IMR-90 (cell line): ENCODE measurements at regions not wholly inside any gene's neighbourhood (a gene's known extent, or its start where the extent isn't known, plus 50 kb on each side); places are given as distances from the start of the nearest gene placed in this dataset.

Experiments
- ATAC-seq: fragments of 200-7000 bp; cut with Tn5 transposase; 2 replicates; pipeline ENCODE4 v1.9.1; 2020; ENCODE audit warnings: low read depth, mild to moderate bottlenecking, moderate library complexity
- BruUV-seq: library from RNA; stranded (reverse); fragments of 400-500 nt; replicated peaks from 2 replicates; lab custom pipeline; 2021; lab: Mats Ljungman, UMichigan
- CTCF ChIA-PET: fragments of 300-600 bp; formaldehyde crosslinking; extraction: SDS; loops from one replicate; lab custom pipeline; 2021; ENCODE audit warnings: antibody characterized with exemption; lab: Yijun Ruan, JAX
- POLR2A ChIA-PET: fragments of 300-600 bp; sonication (Branson Sonifier 250); formaldehyde crosslinking; loops from one replicate; lab custom pipeline; 2022; ENCODE audit warnings: antibody characterized with exemption; ENCODE audit not compliant: unreplicated experiment; lab: Charles Lee
- DNase-seq: peaks from one replicate; pipeline ENCODE4 v3.0.0; 2013
- H2AFZ ChIP-seq: replicated peaks from 2 replicates; pipeline ENCODE3; 2013; ENCODE audit warnings: low read length, mild to moderate bottlenecking; ENCODE audit not compliant: poor library complexity
- H2AK5ac ChIP-seq: 2 replicates; pipeline ENCODE4 v1.6.1; 2013; ENCODE audit warnings: low read depth, low read length, inconsistent platforms
- H2AK9ac ChIP-seq: replicated peaks from 2 replicates; pipeline ENCODE3; 2013; ENCODE audit warnings: mild to moderate bottlenecking, low read depth, low read length, moderate library complexity; ENCODE audit not compliant: poor library complexity
- H2BK120ac ChIP-seq: 2 replicates; pipeline ENCODE4 v1.6.1; 2013; ENCODE audit warnings: low read depth, low read length, inconsistent platforms
- H2BK15ac ChIP-seq: 3 replicates; pipeline ENCODE4 v1.6.1; 2013; ENCODE audit warnings: low read depth, low read length, inconsistent platforms
- H2BK20ac ChIP-seq: 2 replicates; pipeline ENCODE4 v1.6.1; 2013; ENCODE audit warnings: low read depth, mild to moderate bottlenecking, inconsistent platforms, low read length, moderate library complexity
- H2BK5ac ChIP-seq: 2 replicates; pipeline ENCODE4 v1.6.1; 2013; ENCODE audit warnings: mild to moderate bottlenecking, low read depth, low read length, inconsistent platforms; ENCODE audit not compliant: poor library complexity, severe bottlenecking
- H3K14ac ChIP-seq: replicated peaks from 2 replicates; pipeline ENCODE4 v1.6.1; 2013; ENCODE audit warnings: low read depth, low read length, inconsistent platforms
- H3K18ac ChIP-seq: 2 replicates; pipeline ENCODE4 v1.6.1; 2013; ENCODE audit warnings: low read depth, low read length, control low read depth
- H3K23ac ChIP-seq: 2 replicates; pipeline ENCODE4 v1.6.1; 2013; ENCODE audit warnings: low read depth, low read length, inconsistent platforms
- H3K27ac ChIP-seq: 2 replicates; pipeline ENCODE4 v1.5.1; 2013; ENCODE audit warnings: mild to moderate bottlenecking, control low read depth, low read length; ENCODE audit not compliant: insufficient read depth
- H3K27me3 ChIP-seq: 2 replicates; pipeline ENCODE4 v1.6.1; 2013; ENCODE audit warnings: low read length; ENCODE audit not compliant: control insufficient read depth, insufficient read depth
- H3K36me3 ChIP-seq: 2 replicates; pipeline ENCODE4 v1.6.1; 2013; ENCODE audit warnings: low read length, mixed read lengths; ENCODE audit not compliant: control insufficient read depth, insufficient read depth
- H3K4ac ChIP-seq: 2 replicates; pipeline ENCODE4 v1.6.1; 2013; ENCODE audit warnings: low read depth, low read length, inconsistent platforms
- H3K4me1 ChIP-seq: 2 replicates; pipeline ENCODE4 v1.6.1; 2013; ENCODE audit warnings: low read length, mixed read lengths; ENCODE audit not compliant: control insufficient read depth, insufficient read depth
- H3K4me2 ChIP-seq: 2 replicates; pipeline ENCODE4 v1.6.1; 2013; ENCODE audit warnings: low read depth, mild to moderate bottlenecking, control low read depth, low read length, moderate library complexity
- H3K4me3 ChIP-seq: 2 replicates; pipeline ENCODE4 v1.5.1; 2013; ENCODE audit warnings: low read depth, mild to moderate bottlenecking, control low read depth, low read length, moderate library complexity; ENCODE audit not compliant: insufficient read depth
- H3K56ac ChIP-seq: 2 replicates; pipeline ENCODE4 v1.6.1; 2013; ENCODE audit warnings: low read length, inconsistent platforms; ENCODE audit not compliant: insufficient read depth; ENCODE audit errors: extremely low read depth
- H3K79me1 ChIP-seq, 2 experiments: 2 replicates each; pipeline ENCODE4 v1.6.1; 2013; ENCODE audit warnings: low read length in 2 of 2, inconsistent platforms in 1 of 2, low read depth in 1 of 2
- H3K9ac ChIP-seq: 2 replicates; pipeline ENCODE4 v1.6.1; 2013; ENCODE audit warnings: low read depth, low read length, control low read depth
- H3K9me1 ChIP-seq: 2 replicates; pipeline ENCODE4 v1.6.1; 2013; ENCODE audit warnings: low read length, inconsistent platforms; ENCODE audit not compliant: insufficient read depth
- H3K9me3 ChIP-seq: 2 replicates; pipeline ENCODE4 v1.6.1; 2013; ENCODE audit warnings: low read length; ENCODE audit not compliant: control insufficient read depth, insufficient read depth
- H4K20me1 ChIP-seq: 2 replicates; pipeline ENCODE4 v1.6.1; 2013; ENCODE audit warnings: low read length, inconsistent platforms; ENCODE audit not compliant: insufficient read depth
- H4K5ac ChIP-seq: 2 replicates; pipeline ENCODE4 v1.6.1; 2013; ENCODE audit warnings: mild to moderate bottlenecking, low read depth, low read length, control low read depth
- H4K8ac ChIP-seq, 2 experiments: 2 replicates each; pipeline ENCODE4 v1.6.1; 2013; ENCODE audit warnings: low read depth in 2 of 2, low read length in 2 of 2, control low read depth in 1 of 2, inconsistent platforms in 1 of 2
- H4K91ac ChIP-seq: 2 replicates; pipeline ENCODE4 v1.6.1; 2013; ENCODE audit warnings: low read depth, low read length, inconsistent platforms; ENCODE audit not compliant: insufficient read depth
- BHLHE40 ChIP-seq: fragments of 150-350 bp; IDR thresholded peaks from 2 replicates; pipeline ENCODE4 v1.6.1; 2016; ENCODE audit warnings: mild to moderate bottlenecking, low read depth, low read length
- CEBPB ChIP-seq: IDR thresholded peaks from 2 replicates; pipeline ENCODE4 v1.6.1; 2012; ENCODE audit warnings: low read depth, low read length, improper control_type of control experiment
- CHD1 ChIP-seq: IDR thresholded peaks from 2 replicates; pipeline ENCODE4 v1.6.1; 2012; ENCODE audit warnings: low read depth, low read length, improper control_type of control experiment
- ELK1 ChIP-seq: fragments of 150-350 bp; IDR thresholded peaks from 2 replicates; pipeline ENCODE4 v1.6.1; 2016; ENCODE audit warnings: low read depth, mild to moderate bottlenecking, low read length, moderate library complexity, borderline replicate concordance
- FOS ChIP-seq: fragments of 150-350 bp; IDR thresholded peaks from 2 replicates; pipeline ENCODE4 v1.6.1; 2016; ENCODE audit warnings: low read depth, low read length
- MAFK ChIP-seq: IDR thresholded peaks from 2 replicates; pipeline ENCODE4 v1.6.1; 2012; ENCODE audit warnings: low read depth, low read length, improper control_type of control experiment
- MAZ ChIP-seq: IDR thresholded peaks from 2 replicates; pipeline ENCODE4 v1.6.1; 2012; ENCODE audit warnings: low read depth, mild to moderate bottlenecking, low read length, improper control_type of control experiment, moderate library complexity, borderline replicate concordance
- MXI1 ChIP-seq: IDR thresholded peaks from 2 replicates; pipeline ENCODE4 v1.6.1; 2012; ENCODE audit warnings: low read depth, mild to moderate bottlenecking, low read length, moderate library complexity, borderline replicate concordance
- NFE2L2 ChIP-seq: fragments of 150-350 bp; IDR thresholded peaks from 2 replicates; pipeline ENCODE4 v1.6.1; 2016; ENCODE audit warnings: low read depth, mild to moderate bottlenecking, low read length
- RAD21 ChIP-seq: IDR thresholded peaks from 2 replicates; pipeline ENCODE4 v1.6.1; 2012; ENCODE audit warnings: low read length, improper control_type of control experiment
- RCOR1 ChIP-seq: IDR thresholded peaks from 2 replicates; pipeline ENCODE4 v1.6.1; 2012; ENCODE audit warnings: mild to moderate bottlenecking, low read length, improper control_type of control experiment; ENCODE audit not compliant: insufficient replicate concordance
- RFX5 ChIP-seq: IDR thresholded peaks from 2 replicates; pipeline ENCODE4 v1.8.0; 2012; ENCODE audit warnings: low read depth, mild to moderate bottlenecking, low read length, moderate library complexity
- SMC3 ChIP-seq: fragments of 150-350 bp; IDR thresholded peaks from 2 replicates; pipeline ENCODE4 v1.6.1; 2016; ENCODE audit warnings: low read depth, mild to moderate bottlenecking, antibody characterized with exemption, low read length, moderate library complexity
- WGBS, 2 experiments: methylation state at CpG; one replicate each; pipeline versions ENCODE4 v1.1.5 to v1.1.7; 2013; ENCODE audit warnings: missing lambda C conversion rate in 2 of 2; ENCODE audit not compliant: insufficient read length in 1 of 2; ENCODE audit errors: extremely low coverage in 2 of 2; 5-methylcytosine and 5-hydroxymethylcytosine counted together
- dilution Hi-C: fragments of 300-500 bp; cut with HindIII; formaldehyde crosslinking; loops from one replicate; pipeline ENCODE4 v1.14.3; 2018; ENCODE audit warnings: low sequenced_read_pairs; ENCODE audit not compliant: unreplicated experiment
- in situ Hi-C: fragments of 300-500 bp; cut with MboI; formaldehyde crosslinking; loops from 3 replicates; pipeline ENCODE4 v1.14.3; 2019; ENCODE audit warnings: low sequenced_read_pairs, inconsistent platforms, mixed read lengths
- intact Hi-C: fragments of 100-400 bp; cut with micrococcal nuclease; formaldehyde crosslinking; loops from 2 replicates; pipeline ENCODE4 v1.10.0; 2022
- TF ChIP-seq, protein P1 (sequence below): conservative IDR thresholded peaks from 2 replicates; pipeline ENCODE4 v1.5.1; 2012; ENCODE audit warnings: mild to moderate bottlenecking, low read depth, low read length, improper control_type of control experiment
- TF ChIP-seq, protein P2 (sequence below): fragments of 150-350 bp; IDR thresholded peaks from 2 replicates; pipeline ENCODE4 v1.6.1; 2017; ENCODE audit warnings: mild to moderate bottlenecking, antibody characterized with exemption, low read length, low read depth

DNA sequence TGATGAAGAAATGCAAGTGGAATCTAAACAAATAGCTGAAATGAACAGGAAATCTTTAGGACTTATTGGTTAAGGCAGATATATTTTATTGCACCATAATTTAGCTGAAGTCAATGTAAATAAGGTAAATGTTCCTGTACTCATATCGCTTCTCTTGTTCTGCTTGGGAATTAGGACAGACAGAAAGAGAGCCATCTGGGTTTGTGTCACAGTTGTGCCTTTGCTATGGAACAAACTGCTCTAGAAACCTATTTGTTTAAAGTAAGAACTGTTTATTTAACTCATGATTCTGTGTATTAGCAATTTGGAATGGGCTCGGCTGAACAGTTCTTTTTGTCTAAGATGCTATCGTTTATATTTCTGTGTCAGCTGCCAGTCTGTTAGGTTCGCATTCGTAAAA is 143.8 kb upstream of the KHDRBS2 start:
- H2AFZ ChIP-seq: no peak overlapping the region
- H2BK15ac ChIP-seq: no peak overlapping the region
- no peak overlapping the region for H3K23ac ChIP-seq
- no peak overlapping the region for H3K27ac ChIP-seq
- ATAC-seq (no peak), DNase-seq (no peak)
- H3K9me3 ChIP-seq: no peaks in the 10 kb centered on the region; the same call in 1 of the 2 replicates
- no peak overlapping the region for H2BK120ac ChIP-seq
- dilution Hi-C loops (no loop called here), in situ Hi-C loops (no loop called here), intact Hi-C loops (no loop called here)
- no peaks in the 10 kb centered on the region for H3K27me3 ChIP-seq
- H3K9ac ChIP-seq: no peak overlapping the region
- no peaks in the 10 kb centered on the region for H3K79me1 ChIP-seq
- no peak overlapping the region for H2BK20ac ChIP-seq
- no peak overlapping the region for H3K56ac ChIP-seq
- POLR2A ChIA-PET: no interaction called here
- H2AK5ac ChIP-seq: no peak overlapping the region
- H3K4ac ChIP-seq: no peak overlapping the region
- H3K4me3 ChIP-seq: no peak overlapping the region
- CTCF ChIA-PET: no interaction called here
- H2BK5ac ChIP-seq: no peak overlapping the region
- no peaks in the 10 kb centered on the region for H3K36me3 ChIP-seq
- H2AK9ac ChIP-seq: no peak overlapping the region
- BruUV-seq: no TSS peak
- no peak overlapping the region for H3K14ac ChIP-seq
- H4K20me1 ChIP-seq: no peaks in the 10 kb centered on the region
- H4K91ac ChIP-seq: no peak overlapping the region
- H3K4me2 ChIP-seq: no peak overlapping the region
- H3K18ac ChIP-seq: no peak overlapping the region
- H3K4me1 ChIP-seq: no peaks in the 10 kb centered on the region
- WGBS, 2 experiments: no CpG with 5 or more reads among the region's 5 CpGs
- no peak for TF ChIP-seq MAFK
- no peak for TF ChIP-seq RFX5
- TF ChIP-seq, protein P1, sequence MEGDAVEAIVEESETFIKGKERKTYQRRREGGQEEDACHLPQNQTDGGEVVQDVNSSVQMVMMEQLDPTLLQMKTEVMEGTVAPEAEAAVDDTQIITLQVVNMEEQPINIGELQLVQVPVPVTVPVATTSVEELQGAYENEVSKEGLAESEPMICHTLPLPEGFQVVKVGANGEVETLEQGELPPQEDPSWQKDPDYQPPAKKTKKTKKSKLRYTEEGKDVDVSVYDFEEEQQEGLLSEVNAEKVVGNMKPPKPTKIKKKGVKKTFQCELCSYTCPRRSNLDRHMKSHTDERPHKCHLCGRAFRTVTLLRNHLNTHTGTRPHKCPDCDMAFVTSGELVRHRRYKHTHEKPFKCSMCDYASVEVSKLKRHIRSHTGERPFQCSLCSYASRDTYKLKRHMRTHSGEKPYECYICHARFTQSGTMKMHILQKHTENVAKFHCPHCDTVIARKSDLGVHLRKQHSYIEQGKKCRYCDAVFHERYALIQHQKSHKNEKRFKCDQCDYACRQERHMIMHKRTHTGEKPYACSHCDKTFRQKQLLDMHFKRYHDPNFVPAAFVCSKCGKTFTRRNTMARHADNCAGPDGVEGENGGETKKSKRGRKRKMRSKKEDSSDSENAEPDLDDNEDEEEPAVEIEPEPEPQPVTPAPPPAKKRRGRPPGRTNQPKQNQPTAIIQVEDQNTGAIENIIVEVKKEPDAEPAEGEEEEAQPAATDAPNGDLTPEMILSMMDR: no peak
- TF ChIP-seq, protein P2, sequence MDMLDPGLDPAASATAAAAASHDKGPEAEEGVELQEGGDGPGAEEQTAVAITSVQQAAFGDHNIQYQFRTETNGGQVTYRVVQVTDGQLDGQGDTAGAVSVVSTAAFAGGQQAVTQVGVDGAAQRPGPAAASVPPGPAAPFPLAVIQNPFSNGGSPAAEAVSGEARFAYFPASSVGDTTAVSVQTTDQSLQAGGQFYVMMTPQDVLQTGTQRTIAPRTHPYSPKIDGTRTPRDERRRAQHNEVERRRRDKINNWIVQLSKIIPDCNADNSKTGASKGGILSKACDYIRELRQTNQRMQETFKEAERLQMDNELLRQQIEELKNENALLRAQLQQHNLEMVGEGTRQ: no peak
- no peak for TF ChIP-seq BHLHE40
- no peak for TF ChIP-seq CHD1
- no peak for TF ChIP-seq FOS
- no peak for TF ChIP-seq RCOR1
- no peak for TF ChIP-seq MXI1
- TF ChIP-seq NFE2L2: no peak
- no peak for TF ChIP-seq MAZ
- TF ChIP-seq RAD21: no peak
- TF ChIP-seq ELK1: no peak
- TF ChIP-seq SMC3: no peak
- TF ChIP-seq CEBPB: no peak
- no peak overlapping the region for H4K5ac ChIP-seq
- H3K9me1 ChIP-seq: no peaks in the 10 kb centered on the region
- H4K8ac ChIP-seq: no peak overlapping the region
